Activated T-helper 1 cell treated with anti-CD3 and anti-CD28 coated beads, Interleukin-2, amount 50 U/mL, for 16 hours (primary cell): ENCODE measurements at regions not wholly inside any gene's neighbourhood (a gene's known extent, or its start where the extent isn't known, plus 50 kb on each side); places are given as distances from the start of the nearest gene placed in this dataset.

Source experiments
- DNase-seq, 2 donors: peaks; one replicate each; pipeline ENCODE4 v3.0.0-alpha.2; 2020; ENCODE audit warnings: low read depth in 1 of 2, low spot score in 1 of 2

GRCh38 chr1:209480345-209480744 is 103.2 kb upstream of the CAMK1G start:
- no peak for DNase-seq

GRCh38 chr1:209483691-209484090 is 99.8 kb upstream of the CAMK1G start:
- DNase-seq, result no peak

- no peak for DNase-seq
Measured at GRCh38 chr1:209484429-209484828, 99.1 kb upstream of the CAMK1G start.

GRCh38 chr1:209485167-209485566 is 98.3 kb upstream of the CAMK1G start:
- DNase-seq, result no peak

GRCh38 chr1:209485751-209486150 is 97.8 kb upstream of the CAMK1G start:
- DNase-seq, result no peak

GRCh38 chr1:209486861-209487593 is 96.5 kb upstream of the CAMK1G start:
- DNase-seq, result no peak

GRCh38 chr1:209490013-209490412 is 93.5 kb upstream of the CAMK1G start:
- no peak for DNase-seq

GRCh38 chr1:209491031-209491430 is 92.5 kb upstream of the CAMK1G start:
- no peak for DNase-seq

- DNase-seq, result no peak
Measured at GRCh38 chr1:209491496-209491895, 92.0 kb upstream of the CAMK1G start.

GRCh38 chr1:209491897-209492296 is 91.6 kb upstream of the CAMK1G start:
- no peak for DNase-seq

- DNase-seq, result no peak
Measured at GRCh38 chr1:209493559-209493958, 90.0 kb upstream of the CAMK1G start.

GRCh38 chr1:209497729-209498128 is 85.8 kb upstream of the CAMK1G start:
- DNase-seq, result no peak

- no peak for DNase-seq
Measured at GRCh38 chr1:209500993-209501392, 82.5 kb upstream of the CAMK1G start.

GRCh38 chr1:209503196-209503595 is 80.3 kb upstream of the CAMK1G start:
- no peak for DNase-seq

- DNase-seq, result no peak
Measured at GRCh38 chr1:209504571-209504970, 78.9 kb upstream of the CAMK1G start.

- no peak for DNase-seq
Measured at GRCh38 chr1:209505044-209505443, 78.5 kb upstream of the CAMK1G start.

GRCh38 chr1:209506101-209506500 is 77.4 kb upstream of the CAMK1G start:
- DNase-seq, result no peak

GRCh38 chr1:209509039-209509438 is 74.5 kb upstream of the CAMK1G start:
- no peak for DNase-seq

GRCh38 chr1:209510063-209510462 is 73.5 kb upstream of the CAMK1G start:
- no peak for DNase-seq

GRCh38 chr1:209511169-209511568 is 72.3 kb upstream of the CAMK1G start:
- DNase-seq, result no peak

GRCh38 chr1:209512821-209513220 is 70.7 kb upstream of the CAMK1G start:
- no peak for DNase-seq

- DNase-seq, result no peak
Measured at GRCh38 chr1:209513226-209513625, 70.3 kb upstream of the CAMK1G start.
